Activated T-helper 2 cell treated with anti-CD3 and anti-CD28 coated beads, Interferon-gamma antibody, Interleukin-2, Interleukin-4, amounts not matched to agents 10 μg/mL and 5 μg/mL and 100 μg/mL, durations not matched to agents 14 hours and 24 hours and 36 hours (primary cell): ENCODE measurements at regions not wholly inside any gene's neighbourhood (a gene's known extent, or its start where the extent isn't known, plus 50 kb on each side); places are given as distances from the start of the nearest gene placed in this dataset.

Experiments used
- DNase-seq: peaks from one replicate; pipeline ENCODE4 v3.0.0; 2021; ENCODE audit warnings: low spot score
- H3K27ac Mint-ChIP-seq: one replicate; pipeline ENCODE4 v1.8.0; 2021; ENCODE audit warnings: mixed read lengths
- H3K27me3 Mint-ChIP-seq: one replicate; pipeline ENCODE4 v1.8.0; 2021; ENCODE audit warnings: low read depth, mixed read lengths
- H3K36me3 Mint-ChIP-seq: one replicate; pipeline ENCODE4 v1.8.0; 2021; ENCODE audit warnings: low read depth, mixed read lengths
- H3K4me1 Mint-ChIP-seq: one replicate; pipeline ENCODE4 v1.8.0; 2021; ENCODE audit warnings: low read depth, mixed read lengths
- H3K4me3 Mint-ChIP-seq: one replicate; pipeline ENCODE4 v1.8.0; 2021; ENCODE audit warnings: low read depth, mild to moderate bottlenecking, moderate library complexity, mixed read lengths
- H3K9me3 Mint-ChIP-seq: one replicate; pipeline ENCODE4 v1.8.0; 2021; ENCODE audit warnings: mixed read lengths
- intact Hi-C: fragments of 100-400 bp; cut with micrococcal nuclease; formaldehyde crosslinking; loops from one replicate; pipeline ENCODE4 v1.15.1; 2023

DNA sequence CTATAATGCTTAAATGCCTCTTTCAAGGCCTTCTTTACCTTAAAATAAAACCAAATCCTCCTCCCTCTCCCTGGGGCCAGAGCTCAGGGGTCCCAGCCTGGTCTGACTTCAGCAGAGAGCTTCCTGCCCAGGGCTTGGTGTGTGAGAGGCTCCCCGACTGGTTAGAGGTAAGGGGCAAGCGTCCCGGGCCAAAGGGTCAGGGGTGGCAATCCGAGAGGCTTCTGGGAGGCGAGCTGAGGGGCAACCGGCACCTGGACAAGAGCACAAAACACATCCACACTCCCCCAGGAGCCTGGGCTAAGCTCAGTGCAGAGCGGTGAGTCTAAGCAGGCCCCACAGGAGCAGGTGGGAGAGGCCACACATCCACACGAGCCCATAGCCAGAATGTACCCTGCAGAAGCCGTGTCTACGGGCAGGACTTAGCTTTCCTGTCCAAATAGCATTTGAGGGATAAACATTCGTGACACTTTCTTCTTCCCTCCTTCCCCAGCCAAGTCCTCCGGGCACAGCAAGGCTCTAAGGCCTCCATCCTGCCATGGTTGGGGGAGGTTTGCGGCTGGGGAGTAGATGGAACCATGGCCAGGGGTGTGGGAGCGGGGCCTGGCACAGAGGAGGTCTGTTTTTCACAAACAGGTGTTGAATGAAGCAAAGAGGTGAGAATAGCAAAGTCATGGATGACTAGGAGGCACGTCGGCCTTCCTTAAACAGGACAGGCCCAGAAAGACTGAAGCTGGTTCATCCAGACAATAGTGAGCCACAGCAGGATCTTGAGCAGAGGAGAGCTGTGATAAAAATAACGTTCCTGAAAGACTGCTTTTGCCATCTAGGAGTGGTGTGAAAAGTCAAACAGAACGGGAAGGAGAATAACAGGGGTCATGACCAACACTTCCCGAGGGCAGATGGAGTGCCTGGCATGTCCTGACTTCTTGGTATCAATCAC, 98.7 kb upstream of the IQSEC1 start:
- Mint-ChIP-seq H3K27me3 (no peaks in the 10 kb centered on the region), H3K27ac (no peak overlapping the region), H3K4me3 (no peak overlapping the region), H3K9me3 (no peaks in the 10 kb centered on the region), H3K36me3 (no peaks in the 10 kb centered on the region), H3K4me1 (no peaks in the 10 kb centered on the region)
- intact Hi-C loops, result no loop called here
- no peak for DNase-seq

- H3K36me3 Mint-ChIP-seq, result no peaks in the 10 kb centered on the region
- no peak for DNase-seq
- intact Hi-C loops, result no loop called here
- no peak overlapping the region for H3K4me3 Mint-ChIP-seq
- no peaks in the 10 kb centered on the region for H3K9me3 Mint-ChIP-seq
- no peaks in the 10 kb centered on the region for H3K4me1 Mint-ChIP-seq
- H3K27me3 Mint-ChIP-seq, result no peaks in the 10 kb centered on the region
- no peak overlapping the region for H3K27ac Mint-ChIP-seq
These were observed 97.1 kb upstream of the IQSEC1 start for GRCh38 chr3:13170317-13170716.

DNA sequence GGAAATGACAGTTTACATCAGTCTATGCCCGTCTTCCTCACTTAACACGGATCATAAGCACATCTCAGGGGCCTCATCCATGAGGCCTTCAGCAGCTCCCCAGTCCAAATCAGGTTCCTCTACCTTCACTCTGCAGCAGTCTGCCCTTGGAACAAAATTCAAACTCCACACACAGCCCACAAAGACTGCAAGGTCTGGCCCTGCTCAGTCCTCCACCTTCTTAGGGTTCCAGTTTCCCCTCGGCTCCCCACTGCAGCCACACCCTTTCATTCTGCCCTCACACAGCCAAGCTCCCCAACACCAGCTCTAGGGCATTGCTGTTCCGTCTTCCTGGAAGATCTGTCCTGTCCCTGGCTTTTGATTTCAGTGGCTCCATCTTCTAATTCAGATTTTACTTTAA, 95.2 kb upstream of the IQSEC1 start:
- Mint-ChIP-seq H3K27ac (no peak overlapping the region), H3K9me3 (no peaks in the 10 kb centered on the region), H3K4me1 (no peaks in the 10 kb centered on the region), H3K4me3 (no peak overlapping the region), H3K36me3 (no peaks in the 10 kb centered on the region), H3K27me3 (no peaks in the 10 kb centered on the region)
- intact Hi-C loops, result no loop called here
- DNase-seq, result no peak

- Mint-ChIP-seq H3K36me3 (no peaks in the 10 kb centered on the region), H3K27ac (no peak overlapping the region), H3K4me3 (no peak overlapping the region), H3K4me1 (no peaks in the 10 kb centered on the region), H3K27me3 (no peaks in the 10 kb centered on the region), H3K9me3 (no peaks in the 10 kb centered on the region)
- intact Hi-C loops, result no loop called here
- no peak for DNase-seq
These were observed 94.6 kb upstream of the IQSEC1 start for GRCh38 chr3:13167829-13168228.

- no peak for DNase-seq
- Mint-ChIP-seq H3K4me3 (no peak overlapping the region), H3K27me3 (no peaks in the 10 kb centered on the region), H3K4me1 (no peaks in the 10 kb centered on the region), H3K36me3 (no peaks in the 10 kb centered on the region), H3K9me3 (no peaks in the 10 kb centered on the region), H3K27ac (no peak overlapping the region)
- intact Hi-C loops, result no loop called here
These were observed 94.0 kb upstream of the IQSEC1 start for GRCh38 chr3:13167064-13167743.

DNA sequence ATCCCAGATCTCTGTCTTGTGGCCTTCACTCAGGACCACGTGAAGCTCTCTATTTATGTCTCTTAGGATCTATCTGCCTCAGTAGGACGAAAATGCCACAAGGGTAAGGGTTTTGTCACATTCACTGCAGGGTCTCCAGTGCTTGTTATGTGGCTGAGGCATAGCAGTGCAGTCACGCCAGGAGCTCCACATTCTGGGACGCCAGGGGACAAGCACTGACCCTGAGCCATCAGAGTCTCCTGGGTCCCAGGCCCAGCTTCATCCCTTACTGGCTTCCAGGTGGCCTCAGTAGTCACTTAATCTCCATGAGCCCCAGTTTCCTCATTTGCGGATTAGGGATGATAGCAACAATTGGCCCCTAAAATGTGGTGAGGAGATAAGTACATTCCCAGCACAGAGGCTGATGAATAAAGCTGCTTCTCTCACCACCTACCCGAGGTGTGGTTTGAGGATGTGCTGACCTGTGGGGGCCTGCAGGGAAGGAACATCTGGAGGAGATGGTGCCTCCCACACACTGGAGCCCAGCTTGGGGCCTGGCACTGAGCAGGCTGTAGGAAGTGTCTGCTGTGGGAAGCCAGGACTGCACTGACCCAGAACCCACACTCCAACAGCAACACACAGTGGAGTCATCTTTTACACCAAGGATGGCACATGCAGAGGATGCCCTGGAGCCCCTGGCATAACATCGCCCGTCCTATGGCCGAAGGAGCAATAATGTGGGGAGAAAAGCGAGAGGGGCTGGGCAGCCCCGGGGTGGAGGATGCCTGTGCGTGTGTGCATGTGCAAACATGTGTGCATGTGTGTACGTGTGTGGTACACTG, 93.2 kb upstream of the IQSEC1 start:
- no peaks in the 10 kb centered on the region for H3K4me1 Mint-ChIP-seq
- no peaks in the 10 kb centered on the region for H3K9me3 Mint-ChIP-seq
- no peaks in the 10 kb centered on the region for H3K36me3 Mint-ChIP-seq
- intact Hi-C loops, result no loop called here
- H3K27ac Mint-ChIP-seq, result no peak overlapping the region
- DNase-seq, result no peak
- no peak overlapping the region for H3K4me3 Mint-ChIP-seq
- H3K27me3 Mint-ChIP-seq, result no peaks in the 10 kb centered on the region

DNA sequence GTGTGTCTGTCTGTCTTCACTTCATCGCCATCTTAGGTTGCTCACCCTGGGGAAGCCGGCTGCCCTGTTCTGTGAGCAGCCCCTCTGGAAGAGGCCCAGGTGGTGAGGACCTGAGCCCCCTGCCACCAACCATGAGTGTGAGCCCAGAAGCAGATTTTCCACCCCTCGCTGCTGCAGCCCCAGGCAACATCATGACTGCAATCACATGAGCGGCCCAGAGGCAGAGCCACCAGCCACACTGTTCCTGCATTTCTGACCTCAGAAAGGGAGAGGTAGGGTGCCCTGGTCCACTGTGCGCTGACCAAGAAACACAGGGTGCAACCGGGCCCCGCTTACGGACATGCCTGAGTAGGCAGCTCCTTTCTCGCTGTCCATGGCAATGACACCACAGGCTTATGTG, 92.3 kb upstream of the IQSEC1 start:
- no peaks in the 10 kb centered on the region for H3K4me1 Mint-ChIP-seq
- H3K27me3 Mint-ChIP-seq, result no peaks in the 10 kb centered on the region
- H3K9me3 Mint-ChIP-seq, result no peaks in the 10 kb centered on the region
- H3K27ac Mint-ChIP-seq, result no peak overlapping the region
- no peak overlapping the region for H3K4me3 Mint-ChIP-seq
- no peaks in the 10 kb centered on the region for H3K36me3 Mint-ChIP-seq
- intact Hi-C loops, result no loop called here
- no peak for DNase-seq

GRCh38 chr3:13164893-13165492, 91.8 kb upstream of the IQSEC1 start:
- Mint-ChIP-seq H3K27ac (no peak overlapping the region), H3K4me1 (no peaks in the 10 kb centered on the region), H3K4me3 (no peak overlapping the region), H3K36me3 (no peaks in the 10 kb centered on the region), H3K27me3 (no peaks in the 10 kb centered on the region), H3K9me3 (no peaks in the 10 kb centered on the region)
- intact Hi-C loops, result no loop called here
- no peak for DNase-seq

DNA sequence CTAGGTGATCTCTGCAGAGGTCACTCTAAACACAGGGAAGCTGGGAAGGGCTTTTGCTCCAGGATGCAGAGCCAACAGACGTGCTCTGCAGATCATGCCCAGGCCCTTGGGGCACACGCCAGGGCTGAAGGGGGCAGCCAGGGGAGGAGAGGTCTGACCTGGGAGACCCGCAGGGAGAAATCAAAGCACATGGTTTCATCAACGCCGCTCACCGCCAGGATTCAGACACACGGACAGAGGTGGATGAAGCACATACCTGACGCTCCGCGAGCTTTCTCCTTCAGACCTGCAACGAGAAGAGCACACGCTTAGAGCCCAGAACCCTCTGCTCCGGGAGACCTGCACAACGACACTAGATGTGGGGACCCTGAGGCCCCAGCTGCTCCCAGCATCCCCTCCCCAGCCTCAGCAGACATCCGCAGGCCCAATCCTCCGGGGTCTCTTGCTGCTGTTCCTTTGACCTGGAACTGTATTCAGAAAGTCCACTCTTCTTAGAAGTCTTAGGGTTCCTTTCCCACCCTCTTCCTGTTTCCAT, 90.7 kb upstream of the IQSEC1 start:
- intact Hi-C loops, result no loop called here
- no peak for DNase-seq
- Mint-ChIP-seq H3K9me3 (no peaks in the 10 kb centered on the region), H3K4me1 (no peaks in the 10 kb centered on the region), H3K36me3 (no peaks in the 10 kb centered on the region), H3K27me3 (no peaks in the 10 kb centered on the region), H3K4me3 (no peak overlapping the region), H3K27ac (no peak overlapping the region)

- intact Hi-C loops, result no loop called here
- Mint-ChIP-seq H3K4me1 (no peaks in the 10 kb centered on the region), H3K4me3 (no peak overlapping the region), H3K36me3 (no peaks in the 10 kb centered on the region), H3K27me3 (no peaks in the 10 kb centered on the region), H3K9me3 (no peaks in the 10 kb centered on the region), H3K27ac (no peak overlapping the region)
- no peak for DNase-seq
These were observed 89.5 kb upstream of the IQSEC1 start for GRCh38 chr3:13162549-13163320.

GRCh38 chr3:13161771-13162535, 88.7 kb upstream of the IQSEC1 start:
- intact Hi-C loops, result no loop called here
- Mint-ChIP-seq H3K27ac (no peak overlapping the region), H3K27me3 (no peaks in the 10 kb centered on the region), H3K9me3 (no peaks in the 10 kb centered on the region), H3K4me1 (no peaks in the 10 kb centered on the region), H3K4me3 (no peak overlapping the region), H3K36me3 (no peaks in the 10 kb centered on the region)
- no peak for DNase-seq
